ENCODE measurements at regions not wholly inside any gene's neighbourhood (a gene's known extent, or its start where the extent isn't known, plus 50 kb on each side); places are given as distances from the start of the nearest gene placed in this dataset.

- TF ChIP-seq NFRKB (IDR thresholded peaks at IDR 0.05) = no peak
- DNase-seq (ENCODE audit: extremely low spot score) = no peak
- ChIA-PET CTCF (no interaction called here), POLR2A (no interaction called here)
These were observed 302.5 kb downstream of the CTTN start for GRCh38 chr11:70700871-70701270.

- DNase-seq (ENCODE audit: extremely low spot score) = no peak
- TF ChIP-seq PKNOX1 (IDR thresholded peaks at IDR 0.05) (no peak), CTBP1 (IDR thresholded peaks at IDR 0.05; ENCODE audit: borderline replicate concordance) (no peak), LEF1 (IDR thresholded peaks at IDR 0.05; ENCODE audit: borderline replicate concordance) (no peak), HDGF (IDR thresholded peaks at IDR 0.05; ENCODE audit: borderline replicate concordance) (no peak), NFRKB (IDR thresholded peaks at IDR 0.05) (no peak)
- ChIA-PET CTCF (no interaction called here), POLR2A (no interaction called here)
These were observed 303.8 kb downstream of the CTTN start for GRCh38 chr11:70702040-70702648.

GRCh38 chr11:70703141-70704064 is 305.1 kb downstream of the CTTN start:
- TF ChIP-seq ELF4 (IDR thresholded peaks at IDR 0.05) = no peak
- TF ChIP-seq FOXM1 (IDR thresholded peaks at IDR 0.05; ENCODE audit: borderline replicate concordance) = no peak
- TF ChIP-seq CTBP1 (IDR thresholded peaks at IDR 0.05; ENCODE audit: borderline replicate concordance) = no peak
- no peak for TF ChIP-seq SP1 (IDR thresholded peaks at IDR 0.05)
- TF ChIP-seq TARDBP (IDR thresholded peaks at IDR 0.05) = no peak
- no peak for TF ChIP-seq FOXA1 (IDR thresholded peaks at IDR 0.05)
- CTCF ChIA-PET = no interaction called here
- POLR2A ChIA-PET = no interaction called here
- DNase-seq (ENCODE audit: extremely low spot score) = no peak

GRCh38 chr11:70705097-70705496 is 306.8 kb downstream of the CTTN start:
- ChIA-PET POLR2A (no interaction called here), CTCF (no interaction called here)
- DNase-seq (ENCODE audit: extremely low spot score) = no peak
- no peak for TF ChIP-seq HDGF (IDR thresholded peaks at IDR 0.05; ENCODE audit: borderline replicate concordance)
- TF ChIP-seq TARDBP (IDR thresholded peaks at IDR 0.05) = no peak
- no peak for TF ChIP-seq ELF4 (IDR thresholded peaks at IDR 0.05)
- no peak for TF ChIP-seq BHLHE40 (IDR thresholded peaks at IDR 0.05; ENCODE audit: borderline replicate concordance)
- no peak for TF ChIP-seq SP1 (IDR thresholded peaks at IDR 0.05)
- TF ChIP-seq FOXA1 (IDR thresholded peaks at IDR 0.05) = no peak
- TF ChIP-seq SUZ12 (IDR thresholded peaks at IDR 0.05) = no peak
- TF ChIP-seq L3MBTL2 (conservative IDR thresholded peaks at IDR 0.05) = no peak
- no peak for TF ChIP-seq LEF1 (IDR thresholded peaks at IDR 0.05; ENCODE audit: borderline replicate concordance)

- no peak for DNase-seq (ENCODE audit: extremely low spot score)
- POLR2A ChIA-PET = no interaction called here
- CTCF ChIA-PET = interaction anchor here (1.1 kb wide), 1 partner anchor 110 kb away, joined by 4 read pairs; no protein-coding TSS in a partner anchor
- TF ChIP-seq ZNF384 (IDR thresholded peaks at IDR 0.05) (no peak), LEF1 (IDR thresholded peaks at IDR 0.05; ENCODE audit: borderline replicate concordance) (no peak), TARDBP (IDR thresholded peaks at IDR 0.05) (no peak)
These were observed 307.6 kb downstream of the CTTN start for GRCh38 chr11:70705930-70706329.

- TF ChIP-seq BHLHE40 (IDR thresholded peaks at IDR 0.05; ENCODE audit: borderline replicate concordance) (no peak), FOXK2 (IDR thresholded peaks at IDR 0.05) (no peak), PKNOX1 (IDR thresholded peaks at IDR 0.05) (no peak), SUZ12 (IDR thresholded peaks at IDR 0.05) (no peak), FOXA1 (IDR thresholded peaks at IDR 0.05) (no peak)
- CTCF ChIA-PET = no interaction called here
- POLR2A ChIA-PET = no interaction called here
- DNase-seq (ENCODE audit: extremely low spot score) = no peak
These were observed 309.5 kb downstream of the CTTN start for GRCh38 chr11:70707821-70708220.

GRCh38 chr11:70709596-70709995 is 311.3 kb downstream of the CTTN start:
- CTCF ChIA-PET = no interaction called here
- DNase-seq (ENCODE audit: extremely low spot score) = no peak
- POLR2A ChIA-PET = no interaction called here
- TF ChIP-seq SP1 (IDR thresholded peaks at IDR 0.05) = no peak
- TF ChIP-seq CTBP1 (IDR thresholded peaks at IDR 0.05; ENCODE audit: borderline replicate concordance) = no peak
- no peak for TF ChIP-seq SUZ12 (IDR thresholded peaks at IDR 0.05)
- TF ChIP-seq ZNF384 (IDR thresholded peaks at IDR 0.05) = no peak
- TF ChIP-seq FOXK2 (IDR thresholded peaks at IDR 0.05) = no peak
- TF ChIP-seq LEF1 (IDR thresholded peaks at IDR 0.05; ENCODE audit: borderline replicate concordance) = no peak
- no peak for TF ChIP-seq ARNT (IDR thresholded peaks at IDR 0.05)
- TF ChIP-seq NFRKB (IDR thresholded peaks at IDR 0.05) = no peak
- no peak for TF ChIP-seq L3MBTL2 (conservative IDR thresholded peaks at IDR 0.05)
- TF ChIP-seq FOXA1 (IDR thresholded peaks at IDR 0.05) = no peak
- TF ChIP-seq HDGF (IDR thresholded peaks at IDR 0.05; ENCODE audit: borderline replicate concordance) = no peak

GRCh38 chr11:70710192-70710591 is 311.9 kb downstream of the CTTN start:
- no peak for DNase-seq (ENCODE audit: extremely low spot score)
- TF ChIP-seq HDGF (IDR thresholded peaks at IDR 0.05; ENCODE audit: borderline replicate concordance) (no peak), NFRKB (IDR thresholded peaks at IDR 0.05) (no peak)
- POLR2A ChIA-PET = no interaction called here
- CTCF ChIA-PET = no interaction called here

Measured in HEK293T (cell line).